LNCAP (cell line): ENCODE measurements at regions not wholly inside any gene's neighbourhood (a gene's known extent, or its start where the extent isn't known, plus 50 kb on each side); places are given as distances from the start of the nearest gene placed in this dataset.

Experiments
- CTCF ChIP-seq: fragments of 450-650 bp; IDR thresholded peaks from 2 replicates; pipeline ENCODE4 v1.5.1; 2017; ENCODE audit warnings: mild to moderate bottlenecking

- TF ChIP-seq CTCF: no peak
These were observed 296.1 kb upstream of the FZD8 start for GRCh38 chr10:35938160-35938559.

- no peak for TF ChIP-seq CTCF
These were observed 295.4 kb upstream of the FZD8 start for GRCh38 chr10:35937546-35937945.

- TF ChIP-seq CTCF: no peak
These were observed 292.5 kb upstream of the FZD8 start for GRCh38 chr10:35934642-35934995.

GRCh38 chr10:35933940-35934641 lies 292.0 kb upstream of the FZD8 start:
- TF ChIP-seq CTCF: no peak

GRCh38 chr10:35933491-35933890 lies 291.4 kb upstream of the FZD8 start:
- TF ChIP-seq CTCF: no peak

GRCh38 chr10:35928748-35929147 lies 286.7 kb upstream of the FZD8 start:
- TF ChIP-seq CTCF: no peak

GRCh38 chr10:35927990-35928488 lies 285.9 kb upstream of the FZD8 start:
- TF ChIP-seq CTCF: no peak

GRCh38 chr10:35927341-35927740 lies 285.2 kb upstream of the FZD8 start:
- TF ChIP-seq CTCF: no peak
